RCC 7860 (cell line): ENCODE measurements at regions not wholly inside any gene's neighbourhood (a gene's known extent, or its start where the extent isn't known, plus 50 kb on each side); places are given as distances from the start of the nearest gene placed in this dataset.
"Not testable (repeated sequence)": the region's sequence is repeated elsewhere in the genome, so short reads cannot be mapped to it uniquely, and the experiment has no call there.

Experiments used
- DNase-seq: peaks from one replicate; pipeline ENCODE4 v3.0.0-alpha.2; 2015; ENCODE audit warnings: low spot score
- FAIRE-seq: peaks from 2 replicates; lab custom pipeline; 2012; peaks lifted over from hg19 to GRCh38; lab: Jason Lieb, UNC

GRCh38 chr6:115643762-115644161 lies 416.9 kb downstream of the FRK start:
- no peak for DNase-seq
- FAIRE-seq, result no peak

DNA sequence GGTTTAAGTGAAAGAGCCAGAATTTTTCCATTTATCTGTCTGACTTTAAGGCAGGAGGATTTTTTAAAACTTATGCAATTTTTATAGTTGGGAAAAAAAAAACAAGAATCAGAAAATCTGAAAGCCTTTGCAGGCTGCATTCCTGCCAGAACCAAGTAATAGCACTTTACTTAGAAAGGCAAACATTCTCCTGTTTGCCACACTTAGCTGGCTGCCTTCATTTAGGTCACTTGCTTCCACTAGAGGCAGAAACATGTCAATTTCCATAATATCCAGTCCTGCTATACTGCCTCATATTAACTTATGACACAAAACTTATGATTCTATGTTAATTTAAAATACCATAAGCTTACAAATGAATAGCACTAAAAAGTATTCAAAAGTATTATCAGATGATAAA lies 425.8 kb downstream of the FRK start:
- DNase-seq (no peak), FAIRE-seq (no peak)

DNA sequence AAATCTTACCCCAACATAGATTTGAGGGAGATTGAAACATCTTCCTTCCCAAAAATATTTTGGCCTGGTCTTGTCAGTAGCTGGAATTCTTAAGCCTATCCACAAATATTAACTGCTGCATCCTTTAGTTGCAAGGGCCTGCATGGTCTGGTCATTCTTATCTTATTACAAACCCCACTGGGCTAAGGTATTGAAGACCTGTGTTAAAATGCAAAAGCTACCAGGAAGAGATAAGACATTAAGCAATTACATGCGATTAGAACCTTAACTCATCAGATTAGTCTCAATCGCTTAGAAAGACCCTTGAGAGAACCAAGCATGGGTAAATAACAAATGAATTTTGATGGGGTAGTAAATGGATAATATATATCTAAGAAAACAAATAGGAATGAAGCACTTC lies 426.6 kb downstream of the FRK start:
- DNase-seq (no peak), FAIRE-seq (no peak)

GRCh38 chr6:115631028-115631427 lies 429.7 kb downstream of the FRK start:
- DNase-seq, result no peak
- no peak for FAIRE-seq

- DNase-seq (no peak), FAIRE-seq (no peak)
Observed at GRCh38 chr6:115630424-115631024, 430.2 kb downstream of the FRK start.

GRCh38 chr6:115629415-115629814 lies 431.3 kb downstream of the FRK start:
- DNase-seq (no peak), FAIRE-seq (no peak)

- FAIRE-seq (no peak), DNase-seq (no peak)
Observed at GRCh38 chr6:115618256-115618655, 442.4 kb downstream of the FRK start.

GRCh38 chr6:115617031-115617430 lies 443.7 kb downstream of the FRK start:
- DNase-seq (no peak), FAIRE-seq (no peak)

DNA sequence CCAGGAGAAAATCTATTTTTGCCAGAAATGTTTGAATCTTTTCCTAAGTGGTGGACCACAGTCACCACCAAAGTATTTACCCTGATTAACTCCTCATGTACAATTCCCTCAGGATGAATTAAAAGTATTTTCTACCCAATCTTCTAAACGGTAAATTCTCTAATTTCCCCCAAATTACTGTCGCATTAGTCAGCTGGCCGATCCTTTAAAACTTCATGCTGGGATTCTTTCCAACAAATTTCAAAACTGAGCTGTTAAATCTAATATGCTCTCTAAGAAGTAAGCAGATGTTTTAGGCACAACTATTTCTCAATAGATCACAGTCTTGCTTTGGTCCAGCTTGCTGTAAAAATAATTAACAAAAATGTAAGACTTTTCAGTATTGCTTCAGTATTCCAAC lies 447.2 kb downstream of the FRK start:
- no peak for FAIRE-seq
- DNase-seq, result no peak

DNA sequence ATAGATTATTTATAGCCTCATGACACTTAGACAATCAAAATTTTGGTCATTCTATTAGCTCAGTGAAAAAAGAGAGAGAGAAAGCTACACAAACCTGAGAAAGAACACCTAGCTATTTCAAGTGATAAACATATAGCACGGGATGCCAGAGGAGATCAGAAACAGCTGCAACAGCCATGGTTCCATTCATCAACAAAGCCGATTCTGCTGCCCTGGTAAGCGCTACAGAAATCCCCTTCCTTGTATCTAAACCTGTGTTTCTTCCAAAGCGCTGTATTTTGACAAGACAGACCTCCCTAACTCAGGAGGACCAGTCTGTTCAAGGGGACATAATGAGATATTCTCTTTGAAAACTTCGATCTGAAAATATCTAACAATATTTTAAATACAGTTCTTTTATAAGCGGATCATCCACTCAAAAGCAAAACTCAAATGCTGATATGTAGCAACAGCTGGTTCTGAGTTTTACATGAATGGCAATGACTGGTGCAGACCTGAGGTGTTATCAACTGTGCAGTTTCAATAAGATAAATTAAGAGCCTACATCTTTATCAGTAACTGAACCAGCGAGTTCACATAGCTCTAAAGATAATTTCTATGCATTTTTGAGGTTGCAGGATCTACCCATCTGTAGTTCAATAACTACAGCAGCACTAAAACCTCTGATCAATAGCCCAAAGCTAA lies 447.8 kb downstream of the FRK start:
- FAIRE-seq (no peak), DNase-seq (no peak)

GRCh38 chr6:115612216-115612615 lies 448.5 kb downstream of the FRK start:
- DNase-seq, result no peak
- FAIRE-seq, result no peak

DNA sequence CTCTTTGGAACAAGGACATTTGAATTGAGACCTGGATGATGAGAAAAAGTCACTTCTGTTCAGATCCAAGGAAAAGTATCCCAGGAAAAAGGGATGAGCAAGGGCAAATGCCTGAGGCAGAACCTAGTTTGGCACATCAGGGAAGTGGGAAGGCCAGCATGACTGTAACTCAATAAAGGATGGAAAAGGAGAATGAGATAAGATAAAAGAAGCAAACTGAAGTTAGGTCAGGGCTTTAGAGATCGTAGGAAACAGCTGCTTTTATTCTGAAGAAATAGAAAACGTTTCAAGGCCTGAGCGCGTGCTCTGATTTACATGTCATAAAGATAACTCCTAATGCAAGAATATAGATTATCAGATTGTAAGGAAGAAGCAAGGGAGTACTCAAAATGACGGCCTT lies 450.0 kb downstream of the FRK start:
- FAIRE-seq (no peak), DNase-seq (no peak)

GRCh38 chr6:115609111-115609510 lies 451.6 kb downstream of the FRK start:
- DNase-seq (no peak), FAIRE-seq (no peak)

DNA sequence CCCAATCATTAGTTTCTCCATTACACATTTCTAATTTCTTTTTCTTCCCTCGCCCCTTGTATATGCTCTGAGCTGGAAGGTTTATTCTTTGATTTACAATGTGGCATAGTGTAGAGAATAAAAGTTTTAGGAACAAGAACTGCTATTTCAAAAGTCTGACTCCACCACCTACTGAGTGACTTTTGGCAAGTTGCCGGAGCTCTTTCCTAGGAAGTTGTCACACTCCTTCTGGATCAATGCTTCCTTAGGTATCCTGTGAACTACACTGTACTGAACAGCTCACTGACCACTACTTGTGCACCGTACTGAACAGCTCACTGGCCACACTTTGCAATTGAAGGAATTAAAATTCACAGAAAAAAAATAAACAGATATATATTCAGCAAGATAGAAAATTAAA lies 458.2 kb downstream of the FRK start:
- FAIRE-seq (no peak), DNase-seq (no peak)

- no peak for FAIRE-seq
- no peak for DNase-seq
Observed at GRCh38 chr6:115601509-115601908, 459.2 kb downstream of the FRK start.

DNA sequence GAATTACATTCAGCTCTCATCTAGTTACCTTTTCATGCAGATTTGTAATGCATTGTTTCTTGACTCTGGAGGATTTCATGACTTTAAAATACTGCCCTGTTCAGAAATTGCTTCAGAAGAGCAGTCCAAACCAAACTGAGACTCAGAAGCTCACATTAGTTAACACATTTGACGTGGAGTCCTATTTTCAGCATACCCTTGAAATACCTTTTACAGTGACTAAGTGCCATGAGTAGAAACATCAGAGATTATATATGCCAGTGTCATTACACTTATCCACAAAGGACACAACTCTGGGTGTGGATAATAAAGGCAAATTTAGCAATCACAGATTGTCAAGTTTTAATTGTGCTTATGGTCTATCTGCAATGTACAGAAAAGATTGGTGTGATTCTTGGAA lies 459.6 kb downstream of the FRK start:
- DNase-seq (no peak), FAIRE-seq (no peak)

GRCh38 chr6:115594891-115595290 lies 465.8 kb downstream of the FRK start:
- no peak for DNase-seq
- no peak for FAIRE-seq

DNA sequence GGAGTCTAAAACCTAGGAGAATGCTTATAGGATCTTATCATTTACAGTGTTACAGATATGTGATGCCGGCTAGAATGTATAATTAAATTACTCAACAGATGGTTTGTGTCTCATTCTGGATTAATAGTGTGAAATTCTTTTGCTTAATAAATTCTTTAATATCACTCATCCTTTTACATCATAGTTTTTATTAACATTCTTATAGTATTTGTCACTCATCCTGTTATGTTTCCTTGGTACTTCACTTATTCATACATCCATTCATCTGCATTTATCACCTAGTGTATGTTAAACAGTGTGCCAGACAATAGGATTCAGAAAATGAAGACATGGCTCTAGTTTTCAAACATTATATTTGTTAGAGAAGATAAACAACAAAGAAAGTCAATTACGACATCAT lies 468.7 kb downstream of the FRK start:
- DNase-seq, result no peak
- FAIRE-seq, result no peak

- not testable (repeated sequence) for DNase-seq, FAIRE-seq
Observed at GRCh38 chr6:115589072-115589471, 471.6 kb downstream of the FRK start.

DNA sequence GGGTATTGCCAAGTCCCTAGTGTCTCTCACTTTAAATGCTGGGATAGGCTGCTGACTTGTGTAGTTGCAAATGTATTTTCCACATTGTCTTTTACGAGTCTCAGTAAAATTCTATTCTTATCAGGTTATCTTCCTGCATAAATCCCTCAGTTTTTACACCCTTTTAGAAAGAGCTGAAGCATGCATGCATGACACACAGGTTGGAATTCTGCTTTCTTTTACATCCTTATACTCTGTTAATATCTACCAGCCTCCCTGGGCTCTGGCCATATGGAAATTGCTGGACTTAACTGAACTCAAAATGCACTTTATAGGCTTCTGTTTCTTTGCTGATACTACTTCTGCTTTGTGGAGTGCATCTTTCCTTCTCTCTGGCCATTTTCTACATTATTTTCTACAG lies 477.4 kb downstream of the FRK start:
- FAIRE-seq (no peak), DNase-seq (no peak)

DNA sequence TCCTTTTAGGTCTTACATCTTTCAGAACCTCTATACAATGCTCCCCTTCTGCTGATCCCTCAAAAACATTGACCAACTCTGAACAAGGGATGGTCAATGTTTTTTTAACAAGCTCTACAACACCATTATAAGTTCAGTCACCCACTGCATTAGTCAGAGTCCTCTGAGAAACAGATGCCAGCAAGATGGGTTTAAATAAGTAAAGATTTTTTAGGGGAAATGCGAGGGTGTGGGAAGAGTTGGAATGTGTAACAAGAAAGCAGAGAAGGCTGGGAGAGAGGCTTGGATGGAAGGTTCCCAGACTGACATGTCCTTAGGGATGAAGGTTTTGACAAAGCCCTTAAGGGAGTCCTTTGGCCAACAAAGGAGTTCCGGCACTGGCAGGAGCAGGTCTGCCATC lies 478.3 kb downstream of the FRK start:
- DNase-seq (no peak), FAIRE-seq (no peak)

DNA sequence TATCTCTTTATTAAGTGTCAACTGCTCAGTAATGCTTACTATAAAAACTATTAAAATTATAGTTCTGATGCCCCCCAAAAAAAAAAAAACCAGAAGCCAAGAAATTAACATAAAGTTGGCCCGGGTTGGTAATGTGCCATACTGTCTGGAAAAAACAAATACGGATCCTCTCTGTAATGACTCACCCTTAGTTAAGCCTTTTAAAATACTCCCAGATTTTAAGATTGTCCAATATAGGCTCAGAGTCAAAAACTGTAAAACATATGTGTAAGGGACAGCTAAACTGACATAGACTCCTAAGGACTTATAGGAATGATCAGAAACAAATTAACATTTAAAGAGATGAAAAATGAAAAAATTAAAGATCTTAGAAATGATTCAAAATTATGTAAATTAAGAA lies 481.1 kb downstream of the FRK start:
- not testable (repeated sequence) for FAIRE-seq, DNase-seq

- FAIRE-seq (no peak), DNase-seq (no peak)
Observed at GRCh38 chr6:115577270-115577669, 483.4 kb downstream of the FRK start.
